ENCODE measurements at regions not wholly inside any gene's neighbourhood (a gene's known extent, or its start where the extent isn't known, plus 50 kb on each side); places are given as distances from the start of the nearest gene placed in this dataset.
"Not testable (repeated sequence)": the region's sequence is repeated elsewhere in the genome, so short reads cannot be mapped to it uniquely, and the experiment has no call there.

DNA sequence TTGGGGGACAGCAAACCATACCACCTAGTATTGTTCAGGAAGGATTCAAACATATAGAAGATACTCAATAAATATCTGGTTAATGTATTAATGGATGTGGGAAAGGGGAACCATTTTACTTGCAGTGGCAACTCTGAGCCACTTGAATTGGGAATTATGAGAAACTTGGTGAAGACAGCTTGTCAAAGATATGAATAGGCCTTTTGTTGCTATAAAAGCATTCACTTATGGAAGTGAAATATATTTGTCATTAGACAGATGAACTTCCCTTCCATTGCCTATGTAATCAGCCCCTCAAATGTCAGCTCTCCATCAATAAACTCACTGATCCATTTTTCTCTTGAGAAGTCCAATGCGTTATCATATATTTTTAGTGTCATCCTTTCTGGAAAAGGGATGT, 56.1 kb downstream of the GPR85 start:
- no peak for DNase-seq (ENCODE audit: low spot score)

DNA sequence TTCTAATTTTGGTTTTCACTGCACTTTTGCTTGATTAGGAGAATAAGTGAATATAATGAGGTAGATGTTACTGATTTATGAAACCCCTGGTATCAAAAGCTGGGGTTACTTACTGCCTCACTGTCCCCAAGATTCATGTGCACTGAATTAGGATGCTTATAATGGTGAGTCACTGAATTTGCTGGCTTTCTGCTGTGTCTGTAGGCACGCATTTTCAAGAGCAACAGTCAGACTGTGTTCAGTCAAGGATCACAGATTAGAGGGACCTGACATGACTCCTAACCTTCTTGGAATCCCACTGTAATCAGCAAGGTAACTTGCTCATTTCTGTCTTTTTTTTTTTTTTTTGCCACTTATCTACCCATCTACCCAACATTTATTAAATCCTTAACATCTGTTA, 59.7 kb downstream of the GPR85 start:
- no peak for DNase-seq (ENCODE audit: low spot score)

DNA sequence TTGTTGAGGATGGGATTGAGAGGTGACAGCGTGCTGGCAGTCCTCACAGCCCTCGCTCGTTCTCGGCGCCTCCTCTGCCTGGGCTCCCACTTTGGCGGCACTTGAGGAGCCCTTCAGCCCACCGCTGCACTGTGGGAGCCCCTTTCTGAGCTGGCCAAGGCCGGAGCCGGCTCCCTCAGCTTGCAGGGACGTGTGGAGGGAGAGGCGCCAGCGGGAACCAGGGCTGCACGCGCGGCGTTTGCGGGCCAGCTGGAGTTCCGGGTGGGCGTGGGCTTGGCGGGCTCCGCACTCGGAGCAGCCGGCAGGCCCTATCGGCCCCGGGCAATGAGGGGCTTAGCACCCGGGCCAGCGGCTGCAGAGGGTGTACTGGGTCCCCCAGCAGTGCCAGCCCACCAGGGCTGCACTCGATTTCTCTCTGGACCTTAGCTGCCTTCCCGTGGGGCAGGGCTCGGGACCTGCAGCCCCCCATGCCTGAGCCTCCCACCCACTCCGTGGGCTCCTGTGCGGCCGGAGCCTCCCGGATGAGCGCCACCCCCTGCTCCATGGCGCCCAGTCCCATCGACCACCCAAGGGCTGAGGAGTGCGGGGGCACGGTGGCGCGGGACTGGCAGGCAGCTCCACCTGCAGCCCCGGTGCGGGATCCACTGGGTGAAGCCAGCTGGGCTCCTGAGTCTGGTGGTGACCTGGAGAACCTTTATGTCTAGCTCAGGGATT, 69.3 kb downstream of the GPR85 start:
- not testable (repeated sequence) for DNase-seq (ENCODE audit: low spot score)

DNA sequence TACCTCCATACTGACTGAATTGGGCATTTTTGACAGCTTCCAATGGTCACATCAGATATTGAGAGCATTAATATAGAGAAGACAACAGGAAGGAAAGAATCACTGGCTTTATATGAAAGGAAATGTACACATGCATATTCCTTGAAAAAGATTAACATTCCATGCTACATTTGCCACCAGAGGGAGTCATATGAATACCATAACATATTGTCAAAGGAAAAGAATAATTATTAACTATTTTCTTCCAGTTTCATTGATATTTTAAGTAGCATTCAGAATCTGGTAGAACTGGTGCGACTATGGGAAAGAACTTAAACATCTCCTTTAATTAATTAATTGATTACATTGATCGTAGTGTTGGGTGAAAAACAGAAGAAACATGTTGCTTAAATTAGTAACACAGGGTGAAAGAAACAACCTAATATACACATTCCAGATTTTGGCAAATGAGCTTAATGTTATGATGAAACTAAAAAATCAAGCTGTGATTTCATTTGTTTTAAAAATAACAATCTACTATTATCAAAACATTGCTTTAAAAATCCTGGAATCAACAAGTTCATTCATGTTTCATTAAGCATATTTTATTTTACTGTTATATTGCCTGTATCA, 71.5 kb downstream of the GPR85 start:
- no peak for DNase-seq (ENCODE audit: low spot score)

GRCh38 chr7:113013761-113014449, 72.7 kb downstream of the GPR85 start:
- DNase-seq (ENCODE audit: low spot score) = no peak

- not testable (repeated sequence) for DNase-seq (ENCODE audit: low spot score)
Measured at GRCh38 chr7:113012862-113013261, 73.8 kb downstream of the GPR85 start.

- DNase-seq (ENCODE audit: low spot score) = no peak
Measured at GRCh38 chr7:113010377-113010776, 76.2 kb downstream of the GPR85 start.

- no peak for DNase-seq (ENCODE audit: low spot score)
Measured at GRCh38 chr7:113008755-113009154, 77.9 kb downstream of the GPR85 start.

- DNase-seq (ENCODE audit: low spot score) = no peak
Measured at GRCh38 chr7:113004726-113005454, 81.7 kb downstream of the GPR85 start.

DNA sequence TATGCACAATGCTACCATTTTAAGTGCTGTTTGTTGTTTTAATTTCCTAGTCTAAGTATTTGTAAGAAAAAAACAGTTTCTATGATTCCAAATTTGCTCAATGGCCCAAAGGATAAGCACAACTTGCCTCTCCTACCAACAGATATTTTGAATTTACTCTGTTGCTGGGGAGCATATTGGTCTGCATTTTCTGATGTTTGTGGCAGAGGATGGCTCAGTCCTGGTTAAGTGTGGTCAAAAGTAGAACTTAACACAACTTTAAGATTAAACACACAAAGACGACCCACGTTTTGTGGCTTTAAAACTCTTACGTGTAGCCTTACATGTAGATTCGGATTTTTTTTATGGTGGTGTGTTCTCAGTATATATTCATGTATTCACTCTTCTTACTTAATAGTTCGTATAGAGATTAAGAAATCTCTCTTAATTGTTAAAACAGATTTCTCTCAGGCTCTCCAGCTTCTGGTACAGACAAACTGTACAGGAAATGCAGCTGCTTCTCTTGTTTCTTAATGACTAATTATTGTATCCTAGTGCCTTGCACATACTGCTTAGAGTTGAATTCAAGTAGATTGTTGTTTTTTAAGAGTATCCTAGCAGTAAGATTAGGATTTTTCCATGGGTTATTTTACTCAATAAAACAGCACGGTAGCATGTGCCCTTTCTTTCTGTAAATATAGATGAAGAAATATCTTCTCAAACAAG, 86.2 kb downstream of the GPR85 start:
- no peak for DNase-seq (ENCODE audit: low spot score)

DNA sequence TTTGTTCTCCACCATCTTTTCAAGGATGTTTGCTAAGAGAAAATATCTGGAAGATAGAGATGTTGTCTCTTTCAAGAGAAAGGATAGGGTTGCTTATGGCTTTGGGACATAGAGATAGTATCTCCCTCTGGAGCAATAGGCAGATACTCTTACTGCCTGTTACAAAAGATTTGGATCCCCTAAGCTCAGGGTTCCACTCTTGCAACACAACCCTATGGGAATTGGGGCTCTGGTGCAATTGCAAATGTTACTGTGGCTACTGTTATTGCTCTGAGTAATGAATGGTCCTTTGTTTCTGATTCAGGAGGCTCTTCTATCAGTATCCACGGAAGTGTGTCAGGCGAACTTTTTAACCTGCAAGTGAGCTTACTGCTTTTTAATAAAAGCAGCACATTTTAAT, 88.8 kb downstream of the GPR85 start:
- no peak for DNase-seq (ENCODE audit: low spot score)

DNA sequence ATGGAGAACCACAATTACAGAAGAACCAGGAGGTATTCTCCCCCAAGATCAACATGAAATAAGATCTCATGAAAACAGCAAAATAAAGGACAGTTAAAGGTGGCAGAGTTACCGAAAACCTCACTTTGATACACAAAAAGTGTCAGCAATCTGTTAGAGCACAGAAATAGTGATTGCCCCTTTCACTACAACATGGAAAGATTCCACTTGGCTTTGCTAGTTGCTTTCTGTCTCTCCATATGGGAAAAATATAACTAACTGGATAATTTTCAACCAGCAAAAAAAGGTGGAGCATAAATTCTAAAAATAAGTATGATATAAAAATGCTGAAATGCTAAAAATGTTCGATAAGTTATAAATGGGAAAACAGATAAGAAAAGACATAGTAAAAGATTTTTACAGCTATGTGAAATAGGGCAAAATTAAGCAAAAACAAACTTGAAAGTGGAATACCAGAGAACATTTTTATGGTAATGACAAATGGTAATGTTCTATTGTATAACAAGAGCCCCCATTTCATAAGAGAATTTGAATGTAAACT, 90.2 kb downstream of the GPR85 start:
- DNase-seq (ENCODE audit: low spot score) = no peak

GRCh38 chr7:112995059-112995824, 91.4 kb downstream of the GPR85 start:
- no peak for DNase-seq (ENCODE audit: low spot score)

DNA sequence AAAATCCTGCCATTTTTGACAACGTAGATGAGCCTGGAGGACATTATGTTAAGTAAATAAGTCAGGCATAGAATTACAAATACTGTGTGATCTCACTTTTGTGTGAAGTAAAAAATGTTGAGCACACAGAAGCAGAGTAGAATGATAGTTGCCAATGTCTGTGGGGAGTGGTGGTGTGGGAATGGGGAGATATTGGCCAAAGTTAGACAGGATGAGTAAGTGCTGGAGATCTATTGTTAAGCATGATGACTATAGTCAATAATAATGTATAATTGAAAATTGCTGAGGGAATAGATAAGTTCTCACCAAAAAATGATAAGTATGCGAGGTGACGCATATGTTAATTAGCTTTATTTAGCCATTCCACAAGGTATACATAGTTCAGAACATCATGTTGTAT, 92.0 kb downstream of the GPR85 start:
- no peak for DNase-seq (ENCODE audit: low spot score)

DNA sequence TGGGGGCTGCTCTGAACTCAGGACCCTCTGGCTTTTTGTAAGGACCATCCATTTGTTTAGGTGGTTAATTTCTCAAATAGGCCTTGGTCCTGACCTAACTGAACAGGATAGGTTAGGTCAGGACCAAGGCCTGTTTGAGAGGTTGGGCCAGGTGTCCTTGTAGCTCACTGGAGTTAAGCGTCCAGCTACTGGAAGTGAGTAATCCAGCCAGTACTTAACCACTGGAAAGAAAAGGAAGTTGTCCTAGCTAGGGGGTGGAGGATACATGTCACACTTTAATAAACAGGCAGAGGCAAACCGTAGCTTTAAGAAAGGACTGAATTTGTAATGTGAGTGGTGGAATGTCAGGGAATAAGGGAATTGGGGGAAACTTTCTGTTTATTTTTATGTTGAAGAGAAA, 96.0 kb downstream of the GPR85 start:
- DNase-seq (ENCODE audit: low spot score) = no peak

DNA sequence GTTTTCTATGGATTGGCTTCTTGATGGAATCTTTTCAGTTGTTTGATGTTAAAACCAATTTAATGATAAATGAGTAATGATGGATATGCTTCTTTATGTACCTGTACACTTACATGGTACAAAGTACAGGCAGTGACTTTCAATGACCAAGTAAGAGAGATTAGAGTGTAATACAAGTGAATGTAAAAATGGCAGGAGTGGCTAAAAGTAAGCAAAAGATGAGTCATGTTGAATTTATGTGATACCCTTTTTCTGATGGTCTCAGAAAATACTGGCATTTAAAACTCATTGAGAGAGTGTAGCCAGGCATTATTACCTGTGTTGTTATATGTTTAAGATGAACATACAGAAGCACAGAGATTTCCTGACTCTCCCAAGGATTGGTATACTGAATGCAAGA, 97.1 kb downstream of the GPR85 start:
- no peak for DNase-seq (ENCODE audit: low spot score)

DNA sequence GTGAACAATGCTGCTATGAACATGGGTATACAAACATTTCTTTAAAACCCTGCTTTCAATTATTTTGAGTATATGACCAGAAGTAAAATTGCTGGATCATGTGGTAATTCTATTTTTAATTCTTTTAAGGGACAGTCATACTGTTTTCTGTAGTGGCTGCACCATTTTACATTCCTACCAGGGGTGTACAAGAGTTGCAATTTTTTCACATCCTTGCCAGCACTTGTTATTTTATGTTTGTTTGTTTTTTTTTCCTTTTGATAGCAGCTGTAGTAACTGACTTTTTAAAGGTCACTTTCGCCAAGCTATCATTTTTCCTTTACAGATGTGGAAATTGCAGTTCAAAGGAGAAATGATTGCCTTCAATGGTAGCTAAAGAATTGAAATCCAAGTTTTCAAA, 99.5 kb downstream of the GPR85 start:
- no peak for DNase-seq (ENCODE audit: low spot score)

- no peak for DNase-seq (ENCODE audit: low spot score)
Measured at GRCh38 chr7:112986256-112987031, 100.2 kb downstream of the GPR85 start.

DNA sequence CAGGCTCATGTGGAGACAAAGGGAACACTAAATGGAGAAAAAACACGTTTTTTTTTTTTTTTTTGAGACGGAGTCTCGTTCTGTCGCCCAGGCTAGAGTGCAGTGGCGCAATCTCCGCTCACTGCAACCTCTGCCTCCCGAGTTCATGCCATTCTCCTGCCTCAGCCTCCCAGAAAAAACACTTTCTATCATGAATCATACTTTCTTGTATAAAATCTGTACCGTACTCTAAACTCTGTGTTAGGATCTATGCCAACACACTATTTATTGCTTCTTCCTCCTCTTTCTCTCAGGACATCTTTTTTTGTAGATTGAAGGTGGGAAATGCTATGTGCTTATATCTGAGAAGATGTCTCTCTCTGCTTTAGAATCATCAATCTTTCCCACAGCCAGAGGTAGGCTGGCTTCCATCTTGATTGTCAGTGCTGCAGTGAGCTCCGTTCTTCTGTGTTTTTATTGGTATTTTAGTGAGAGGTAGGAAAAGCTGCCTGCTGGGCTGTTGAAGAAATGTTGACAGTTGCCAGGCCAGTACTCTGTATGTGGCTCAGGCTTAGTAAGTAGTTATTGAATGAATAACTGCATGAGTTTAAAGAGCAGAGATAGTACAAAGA, 101.1 kb downstream of the GPR85 start:
- no peak for DNase-seq (ENCODE audit: low spot score)

All from CD4-positive, alpha-beta T cell treated with Interleukin-15 for 4 hours (primary cell).